ENCODE measurements at regions not wholly inside any gene's neighbourhood (a gene's known extent, or its start where the extent isn't known, plus 50 kb on each side); places are given as distances from the start of the nearest gene placed in this dataset.

GRCh38 chr12:68447797-68448260 lies 115.7 kb upstream of the MDM1 start (continued):
- no peak for TF ChIP-seq TSHZ1 (tag by site-specific recombination; IDR thresholded peaks at IDR 0.05; ENCODE audit: borderline replicate concordance)
- no peak for TF ChIP-seq AEBP2 (tag by site-specific recombination; IDR thresholded peaks at IDR 0.05; ENCODE audit: borderline replicate concordance)
- TF ChIP-seq ZNF521 (tag by site-specific recombination; IDR thresholded peaks at IDR 0.05) = no peak
- no peak for TF ChIP-seq ZNF785 (tag by site-specific recombination; IDR thresholded peaks at IDR 0.05)
- TF ChIP-seq KLF7 (tag by site-specific recombination; IDR thresholded peaks at IDR 0.05; ENCODE audit: borderline replicate concordance) = no peak
- no peak for TF ChIP-seq ZNF518A (tag by site-specific recombination; conservative IDR thresholded peaks at IDR 0.05; ENCODE audit: low read depth)
- no peak for TF ChIP-seq ZNF221 (tag by site-specific recombination; IDR thresholded peaks at IDR 0.05; ENCODE audit: borderline replicate concordance)
- TF ChIP-seq ZNF266 (tag by site-specific recombination; IDR thresholded peaks at IDR 0.05; ENCODE audit: low read depth) = no peak
- TF ChIP-seq ZNF529 (tag by site-specific recombination; IDR thresholded peaks at IDR 0.05; ENCODE audit: insufficient replicate concordance) = no peak

GRCh38 chr12:68449196-68449595 lies 117.0 kb upstream of the MDM1 start:
- Histone ChIP-seq H3K36me3 (ENCODE audit: control insufficient read depth in 2 of 2, insufficient read depth in 1 of 2, low read length in 2 of 2) (no peaks in the 10 kb centered on the region), H3K4me3 (ENCODE audit: low read depth, low read length) (no peak overlapping the region), H3K4me1 (ENCODE audit: control insufficient read depth, insufficient read depth, low read length) (0 out of 2 replicates have a peak, but pooled peaks cover 3% of the 10 kb centered on the region), H3K27ac (ENCODE audit: extremely low read depth, low read depth, low read length) (no peak overlapping the region), H3K9me3 (ENCODE audit: control insufficient read depth, insufficient read depth, low read depth, low read length) (no peaks in the 10 kb centered on the region)
- POLR2A ChIA-PET = no interaction called here
- CTCF ChIA-PET = no interaction called here
- TF ChIP-seq SP7 (tag by site-specific recombination; IDR thresholded peaks at IDR 0.05) (no peak), HIC1 (tag by site-specific recombination; IDR thresholded peaks at IDR 0.05) (no peak), ZBTB21 (tag by site-specific recombination; IDR thresholded peaks at IDR 0.05) (no peak)

Data from HEK293 (cell line).